ENCODE measurements at regions not wholly inside any gene's neighbourhood (a gene's known extent, or its start where the extent isn't known, plus 50 kb on each side); places are given as distances from the start of the nearest gene placed in this dataset.

GRCh38 chr5:172541773-172542136, 87.4 kb upstream of the SH3PXD2B start:
- TF ChIP-seq BACH2 (CRISPR knock-in tag; IDR thresholded peaks at IDR 0.05; ENCODE audit: borderline replicate concordance) (no peak), TCF4 (CRISPR knock-in tag; IDR thresholded peaks at IDR 0.05; ENCODE audit: borderline replicate concordance) (no peak), ZFP30 (CRISPR knock-in tag; IDR thresholded peaks at IDR 0.05) (no peak), OSR1 (CRISPR knock-in tag; IDR thresholded peaks at IDR 0.05) (no peak)
- ATAC-seq, result no peak

- TF ChIP-seq ZFP30 (CRISPR knock-in tag; IDR thresholded peaks at IDR 0.05) (no peak), TOX (CRISPR knock-in tag; IDR thresholded peaks at IDR 0.05; ENCODE audit: borderline replicate concordance) (no peak), ZFP3 (CRISPR knock-in tag; IDR thresholded peaks at IDR 0.05) (no peak), ARNTL (CRISPR knock-in tag; IDR thresholded peaks at IDR 0.05; ENCODE audit: borderline replicate concordance, low read depth) (no peak), GLIS3 (CRISPR knock-in tag; IDR thresholded peaks at IDR 0.05) (no peak), ZNF8 (CRISPR knock-in tag; IDR thresholded peaks at IDR 0.05) (peak; percentile 25; the same call in 1 of the 2 replicates), SNAI2 (CRISPR knock-in tag; IDR thresholded peaks at IDR 0.05) (no peak), CREB5 (CRISPR knock-in tag; IDR thresholded peaks at IDR 0.05; ENCODE audit: low read depth) (no peak), CSDC2 (CRISPR knock-in tag; IDR thresholded peaks at IDR 0.05) (no peak), ZNF70 (CRISPR knock-in tag; IDR thresholded peaks at IDR 0.05) (no peak), ESRRG (CRISPR knock-in tag; IDR thresholded peaks at IDR 0.05) (no peak), ZC3H10 (CRISPR knock-in tag; IDR thresholded peaks at IDR 0.05) (no peak), ZNF565 (CRISPR knock-in tag; conservative IDR thresholded peaks at IDR 0.05; ENCODE audit: low read depth) (no peak), RARB (CRISPR knock-in tag; IDR thresholded peaks at IDR 0.05) (no peak), OSR1 (CRISPR knock-in tag; IDR thresholded peaks at IDR 0.05) (no peak), TSHZ2 (CRISPR knock-in tag; IDR thresholded peaks at IDR 0.05) (peak; percentile 84), BACH2 (CRISPR knock-in tag; IDR thresholded peaks at IDR 0.05; ENCODE audit: borderline replicate concordance) (no peak), PATZ1 (CRISPR knock-in tag; IDR thresholded peaks at IDR 0.05; ENCODE audit: borderline replicate concordance) (no peak), PPARA (CRISPR knock-in tag; IDR thresholded peaks at IDR 0.05; ENCODE audit: borderline replicate concordance) (no peak), POU6F1 (CRISPR knock-in tag; IDR thresholded peaks at IDR 0.05; ENCODE audit: borderline replicate concordance, low read depth) (no peak), ISL1 (CRISPR knock-in tag; IDR thresholded peaks at IDR 0.05) (peak; percentile 24; the same call in 1 of the 2 replicates), TCF4 (CRISPR knock-in tag; IDR thresholded peaks at IDR 0.05; ENCODE audit: borderline replicate concordance) (peak; percentile 94), CSRNP3 (CRISPR knock-in tag; IDR thresholded peaks at IDR 0.05) (no peak)
- ATAC-seq, result peak; percentile 55; the same call in 2 of the 3 replicates
Measured at GRCh38 chr5:172541099-172541772, 86.9 kb upstream of the SH3PXD2B start.

All from SK-N-SH treated with all-trans-retinoic acid at 6 μM for 48 hours (cell line).